ENCODE measurements at regions not wholly inside any gene's neighbourhood (a gene's known extent, or its start where the extent isn't known, plus 50 kb on each side); places are given as distances from the start of the nearest gene placed in this dataset.

DNA sequence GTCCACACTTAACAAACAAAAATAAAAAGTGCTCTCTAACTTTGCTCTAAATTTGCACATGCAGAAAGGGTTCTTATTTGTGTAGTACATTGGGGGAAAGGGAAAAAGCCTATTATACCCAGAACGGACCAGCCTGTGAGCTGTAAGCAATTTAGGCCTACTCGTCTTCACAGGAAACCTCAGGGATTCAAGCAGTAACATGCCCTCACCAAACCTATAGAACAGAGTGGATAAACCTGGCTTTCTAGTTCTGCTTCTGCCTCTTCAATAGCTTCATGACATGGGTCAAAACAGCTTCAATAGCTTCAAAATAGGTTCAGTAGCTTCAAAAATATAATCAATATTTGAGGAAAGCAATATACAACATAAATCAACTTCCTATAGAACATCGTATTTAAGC lies 163.7 kb downstream of the ARL4A start:
- TF ChIP-seq ZNF274 (IDR thresholded peaks at IDR 0.05; ENCODE audit: insufficient read depth, insufficient read length) (no peak), POLR2AphosphoS5 (IDR thresholded peaks at IDR 0.05; ENCODE audit: low read length) (no peak), SREBF1 (IDR thresholded peaks at IDR 0.05; ENCODE audit: low read length) (no peak), NBN (IDR thresholded peaks at IDR 0.05) (no peak)

All from GM12878 (cell line).